GM23338 (cell line): ENCODE measurements at regions not wholly inside any gene's neighbourhood (a gene's known extent, or its start where the extent isn't known, plus 50 kb on each side); places are given as distances from the start of the nearest gene placed in this dataset.

Experiments used
- CREB1 ChIP-seq: fragments of 250-450 bp; sonication (Bioruptor Pico); IDR thresholded peaks from 2 replicates; pipeline ENCODE4 v1.5.0; 2020; ENCODE audit warnings: low read depth, mild to moderate bottlenecking, moderate library complexity
- CTCF ChIP-seq, 2 experiments: fragments of 200-600 bp in 1 of 2; sonication (generic) in 1 of 2; conservative IDR thresholded peaks; 2 replicates each; pipeline versions ENCODE4 v1.5.1 to v1.6.1; 2016 to 2017; ENCODE audit warnings: antibody characterized with exemption in 2 of 2, low read depth in 2 of 2, mild to moderate bottlenecking in 2 of 2, moderate library complexity in 1 of 2
- ETS1 ChIP-seq: IDR thresholded peaks from 2 replicates; pipeline ENCODE4 v1.6.1; 2016; ENCODE audit warnings: antibody characterized with exemption
- EZH2 ChIP-seq: fragments of 200-600 bp; sonication (generic); IDR thresholded peaks from one replicate; pipeline ENCODE4 v1.8.0; 2017; ENCODE audit warnings: antibody characterized with exemption, mild to moderate bottlenecking, low read depth; ENCODE audit not compliant: unreplicated experiment
- EZH2phosphoT487 ChIP-seq: fragments of 200-600 bp; sonication (generic); IDR thresholded peaks from one replicate; pipeline ENCODE4 v1.8.1; 2018; ENCODE audit warnings: antibody characterized with exemption; ENCODE audit not compliant: unreplicated experiment
- JUNB ChIP-seq: IDR thresholded peaks from one replicate; pipeline ENCODE4 v1.6.1; 2016; ENCODE audit warnings: antibody characterized with exemption; ENCODE audit not compliant: unreplicated experiment
- NANOG ChIP-seq: IDR thresholded peaks from 2 replicates; pipeline ENCODE4 v1.6.1; 2016; ENCODE audit warnings: antibody characterized with exemption, borderline replicate concordance
- POLR2AphosphoS5 ChIP-seq: IDR thresholded peaks from 2 replicates; pipeline ENCODE4 v1.6.1; 2016; ENCODE audit warnings: antibody characterized with exemption, low read depth
- REST ChIP-seq: IDR thresholded peaks from one replicate; pipeline ENCODE4 v1.6.1; 2018; ENCODE audit warnings: antibody characterized with exemption; ENCODE audit not compliant: unreplicated experiment
- STAT1 ChIP-seq: IDR thresholded peaks from one replicate; pipeline ENCODE4 v1.6.1; 2016; ENCODE audit warnings: antibody characterized with exemption; ENCODE audit not compliant: unreplicated experiment
- ZNF114 ChIP-seq: fragments of 250-450 bp; sonication (Bioruptor Pico); IDR thresholded peaks from 2 replicates; pipeline ENCODE4 v1.5.0; 2020; ENCODE audit warnings: mild to moderate bottlenecking, moderate library complexity
- ZNF331 ChIP-seq: fragments of 250-450 bp; sonication (Bioruptor Pico); IDR thresholded peaks from 2 replicates; pipeline ENCODE4 v1.5.0; 2020; ENCODE audit warnings: low read depth, mild to moderate bottlenecking, moderate library complexity

GRCh38 chr4:138555108-138555507 lies 313.0 kb upstream of the SLC7A11 start:
- 0 out of 4 replicates have a peak, but pooled peaks of 1 of the 2 experiments have one; percentile 2 for TF ChIP-seq CTCF (conservative IDR thresholded peaks at IDR 0.05; ENCODE audit: low read depth in 2 of 2)
- no peak for TF ChIP-seq EZH2
- no peak for TF ChIP-seq CREB1 (CRISPR knock-in tag)
- TF ChIP-seq REST, result no peak
- TF ChIP-seq POLR2AphosphoS5, result no peak
- no peak for TF ChIP-seq NANOG
- TF ChIP-seq ZNF114 (CRISPR knock-in tag), result no peak
- TF ChIP-seq JUNB, result no peak
- no peak for TF ChIP-seq EZH2phosphoT487
- TF ChIP-seq ZNF331 (CRISPR knock-in tag), result no peak
- no peak for TF ChIP-seq ETS1
- no peak for TF ChIP-seq STAT1
